Sigmoid colon (tissue), 4 donors: ENCODE measurements at regions not wholly inside any gene's neighbourhood (a gene's known extent, or its start where the extent isn't known, plus 50 kb on each side); places are given as distances from the start of the nearest gene placed in this dataset.

Experiments used
- POLR2A ChIP-seq, 2 donors: fragments of 450-650 bp; IDR thresholded peaks; one replicate each; pipeline ENCODE4 v1.6.1; 2016; ENCODE audit warnings: antibody characterized with exemption in 2 of 2, mild to moderate bottlenecking in 2 of 2, moderate library complexity in 2 of 2
- POLR2AphosphoS5 ChIP-seq, 4 donors: sonication (generic); formaldehyde crosslinking; IDR thresholded peaks; one replicate each; pipeline ENCODE4 v1.6.1; 2017; ENCODE audit warnings: antibody characterized with exemption in 4 of 4
- TF ChIP-seq, protein P1 (sequence below), 4 experiments: fragments of 450-650 bp in 3 of 4; fragments of 200-600 bp in 1 of 4; IDR thresholded peaks; one replicate each; pipeline ENCODE4 v1.5.1; 2016 to 2019; ENCODE audit warnings: antibody characterized with exemption in 4 of 4, mild to moderate bottlenecking in 3 of 4, moderate library complexity in 2 of 4

GRCh38 chr16:56109994-56110393 lies 81.3 kb upstream of the GNAO1 start:
- TF ChIP-seq, protein P1, sequence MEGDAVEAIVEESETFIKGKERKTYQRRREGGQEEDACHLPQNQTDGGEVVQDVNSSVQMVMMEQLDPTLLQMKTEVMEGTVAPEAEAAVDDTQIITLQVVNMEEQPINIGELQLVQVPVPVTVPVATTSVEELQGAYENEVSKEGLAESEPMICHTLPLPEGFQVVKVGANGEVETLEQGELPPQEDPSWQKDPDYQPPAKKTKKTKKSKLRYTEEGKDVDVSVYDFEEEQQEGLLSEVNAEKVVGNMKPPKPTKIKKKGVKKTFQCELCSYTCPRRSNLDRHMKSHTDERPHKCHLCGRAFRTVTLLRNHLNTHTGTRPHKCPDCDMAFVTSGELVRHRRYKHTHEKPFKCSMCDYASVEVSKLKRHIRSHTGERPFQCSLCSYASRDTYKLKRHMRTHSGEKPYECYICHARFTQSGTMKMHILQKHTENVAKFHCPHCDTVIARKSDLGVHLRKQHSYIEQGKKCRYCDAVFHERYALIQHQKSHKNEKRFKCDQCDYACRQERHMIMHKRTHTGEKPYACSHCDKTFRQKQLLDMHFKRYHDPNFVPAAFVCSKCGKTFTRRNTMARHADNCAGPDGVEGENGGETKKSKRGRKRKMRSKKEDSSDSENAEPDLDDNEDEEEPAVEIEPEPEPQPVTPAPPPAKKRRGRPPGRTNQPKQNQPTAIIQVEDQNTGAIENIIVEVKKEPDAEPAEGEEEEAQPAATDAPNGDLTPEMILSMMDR (IDR thresholded peaks at IDR 0.05), result no peak
- TF ChIP-seq POLR2A (IDR thresholded peaks at IDR 0.05) (no peak), POLR2AphosphoS5 (IDR thresholded peaks at IDR 0.05) (no peak)
